HCT116 (cell line): ENCODE measurements at regions not wholly inside any gene's neighbourhood (a gene's known extent, or its start where the extent isn't known, plus 50 kb on each side); places are given as distances from the start of the nearest gene placed in this dataset.

Experiments
- ATAC-seq: fragments of 200-7000 bp; cut with Tn5 transposase; 2 replicates; pipeline ENCODE4 v1.9.1; 2020; ENCODE audit warnings: mild to moderate bottlenecking, moderate library complexity
- BruUV-seq: library from RNA; stranded (reverse); fragments of 400-500 nt; replicated peaks from 2 replicates; lab custom pipeline; 2021; lab: Mats Ljungman, UMichigan
- CTCF ChIA-PET: fragments of 300-600 bp; sonication (Branson Sonifier 250); formaldehyde crosslinking; loops from one replicate; lab custom pipeline; 2021; ENCODE audit warnings: antibody characterized with exemption; lab: Charles Lee
- POLR2A ChIA-PET: fragments of 300-600, 350-600 bp; sonication (Branson Sonifier 250); formaldehyde crosslinking; loops from one replicate; lab custom pipeline; 2021; ENCODE audit warnings: antibody characterized with exemption; lab: Charles Lee
- RAD21 ChIA-PET, 2 experiments: fragments of 300-600 bp; sonication (Branson Sonifier 250); formaldehyde crosslinking; loops; one replicate each; lab custom pipeline; 2023; ENCODE audit warnings: low total read pairs in 2 of 2; ENCODE audit not compliant: uncharacterized antibody in 2 of 2, unreplicated experiment in 2 of 2, low non-redundant PET in 1 of 2; lab: Charles Lee
- DNase-seq: peaks from one replicate; pipeline ENCODE4 v3.0.0-alpha.2; 2010; ENCODE audit warnings: low read depth, low spot score
- H2AFZ ChIP-seq: fragments of 200-600 bp; shearing (Covaris generic), sonication (generic); 2 replicates; pipeline ENCODE4 v1.6.1; 2017; ENCODE audit warnings: low read depth, mixed run types, mixed read lengths, antibody characterized with exemption, low read length; ENCODE audit not compliant: poor library complexity, severe bottlenecking
- H3K27ac ChIP-seq: 2 replicates; pipeline ENCODE4 v1.5.1; 2012; ENCODE audit warnings: low read depth, low read length
- H3K27me3 ChIP-seq: fragments of 200-600 bp; sonication (generic); 2 replicates; pipeline ENCODE4 v1.6.1; 2016; ENCODE audit warnings: mixed run types, low read length, mixed read lengths; ENCODE audit not compliant: insufficient read depth
- H3K36me3 ChIP-seq, 2 experiments: fragments of 200-500 bp in 1 of 2; fragments of 200-600 bp in 1 of 2; sonication (Bioruptor generic) in 1 of 2; sonication (generic) in 1 of 2; 2 replicates each; pipeline versions ENCODE4 v1.5.1 to v1.6.1; 2014 to 2016; ENCODE audit warnings: low read length in 2 of 2, inconsistent platforms in 1 of 2, mixed read lengths in 1 of 2, mixed run types in 1 of 2; ENCODE audit not compliant: insufficient read depth in 2 of 2, control insufficient read depth in 1 of 2
- H3K4me1 ChIP-seq, 2 experiments: fragments of 200-600 bp in 1 of 2; sonication (generic) in 1 of 2; 2 replicates each; pipeline versions ENCODE4 v1.5.1 to v1.6.1; 2012 to 2017; ENCODE audit warnings: low read length in 2 of 2, inconsistent platforms in 1 of 2, mild to moderate bottlenecking in 1 of 2, mixed read lengths in 1 of 2, mixed run types in 1 of 2, moderate library complexity in 1 of 2; ENCODE audit not compliant: insufficient read depth in 2 of 2, control insufficient read depth in 1 of 2
- H3K4me2 ChIP-seq: fragments of 200-600 bp; sonication (generic); 2 replicates; pipeline ENCODE4 v1.6.1; 2017; ENCODE audit warnings: mixed run types, low read length, mixed read lengths
- H3K4me3 ChIP-seq, 2 experiments: fragments of 200-600 bp in 1 of 2; sonication (generic) in 1 of 2; replicated peaks in 1 of 2; 2 replicates each; pipeline ENCODE4 v1.5.1; 2011 to 2016; ENCODE audit warnings: low read length in 2 of 2, control low read depth in 1 of 2, low read depth in 1 of 2, mild to moderate bottlenecking in 1 of 2, mixed read lengths in 1 of 2, mixed run types in 1 of 2
- H3K79me2 ChIP-seq: fragments of 200-600 bp; sonication (generic); 2 replicates; pipeline ENCODE4 v1.6.1; 2017; ENCODE audit warnings: mild to moderate bottlenecking, mixed run types, low read length, moderate library complexity, mixed read lengths; ENCODE audit not compliant: insufficient read depth
- H3K9ac ChIP-seq: fragments of 200-600 bp; sonication (generic); 2 replicates; pipeline ENCODE4 v1.6.1; 2016; ENCODE audit warnings: low read length, mixed read lengths
- H3K9me2 ChIP-seq: fragments of 200-600 bp; sonication (generic), shearing (Covaris generic); 2 replicates; pipeline ENCODE4 v1.6.1; 2017; ENCODE audit warnings: mixed run types, mild to moderate bottlenecking, moderate library complexity; ENCODE audit not compliant: insufficient read depth
- H3K9me3 ChIP-seq, 2 experiments: fragments of 200-500 bp in 1 of 2; fragments of 200-600 bp in 1 of 2; sonication (Bioruptor generic) in 1 of 2; sonication (generic) in 1 of 2; 2 replicates each; pipeline ENCODE4 v1.6.1; 2014 to 2017; ENCODE audit warnings: low read length in 2 of 2, mixed read lengths in 2 of 2, inconsistent platforms in 1 of 2, low read depth in 1 of 2, mild to moderate bottlenecking in 1 of 2, mixed run types in 1 of 2, moderate library complexity in 1 of 2; ENCODE audit not compliant: control insufficient read depth in 1 of 2, insufficient read depth in 1 of 2
- H4K20me1 ChIP-seq: fragments of 200-600 bp; sonication (generic), shearing (Covaris generic); 2 replicates; pipeline ENCODE4 v1.6.1; 2017; ENCODE audit warnings: mixed run types, mild to moderate bottlenecking, moderate library complexity; ENCODE audit not compliant: insufficient read depth
- CBX3 ChIP-seq: IDR thresholded peaks from 2 replicates; pipeline ENCODE4 v1.6.1; 2012; ENCODE audit warnings: low read depth
- EGR1 ChIP-seq: IDR thresholded peaks from 2 replicates; pipeline ENCODE4 v1.6.1; 2012; ENCODE audit warnings: low read depth
- EZH2phosphoT487 ChIP-seq: fragments of 200-600 bp; IDR thresholded peaks from 2 replicates; pipeline ENCODE4 v1.6.1; 2018; ENCODE audit warnings: antibody characterized with exemption, borderline replicate concordance
- FOSL1 ChIP-seq: IDR thresholded peaks from 2 replicates; pipeline ENCODE4 v1.6.1; 2012; ENCODE audit warnings: low read depth
- POLR2AphosphoS5 ChIP-seq: IDR thresholded peaks from 2 replicates; pipeline ENCODE4 v1.6.1; 2011; ENCODE audit warnings: mild to moderate bottlenecking, low read depth, low read length, moderate library complexity
- ZFX ChIP-seq: fragments of 450-650 bp; IDR thresholded peaks from 2 replicates; pipeline ENCODE4 v1.6.1; 2017
- ZNF274 ChIP-seq: fragments of 200-500 bp; sonication (Bioruptor generic); IDR thresholded peaks from 2 replicates; pipeline ENCODE4 v1.6.1; 2014; ENCODE audit warnings: mild to moderate bottlenecking, low read depth, low read length, inconsistent platforms
- intact Hi-C: fragments of 100-400 bp; cut with micrococcal nuclease; formaldehyde crosslinking; loops from 2 replicates; pipeline ENCODE4 v1.10.0; 2022
- TF ChIP-seq, protein P1 (sequence below), 3 experiments: fragments of 200-600 bp in 1 of 3; sonication (generic) in 1 of 3; IDR thresholded peaks in 2 of 3; conservative IDR thresholded peaks in 1 of 3; 2 replicates each; pipeline ENCODE4 v1.5.1; 2012 to 2017; ENCODE audit warnings: low read depth in 2 of 3, low read length in 2 of 3, antibody characterized with exemption in 1 of 3, borderline replicate concordance in 1 of 3, control low read depth in 1 of 3, mild to moderate bottlenecking in 1 of 3, mixed read lengths in 1 of 3, mixed run types in 1 of 3, moderate library complexity in 1 of 3; ENCODE audit not compliant: insufficient read depth in 1 of 3
- TF ChIP-seq, protein P2 (sequence below): IDR thresholded peaks from 2 replicates; pipeline ENCODE4 v1.6.1; 2012

DNA sequence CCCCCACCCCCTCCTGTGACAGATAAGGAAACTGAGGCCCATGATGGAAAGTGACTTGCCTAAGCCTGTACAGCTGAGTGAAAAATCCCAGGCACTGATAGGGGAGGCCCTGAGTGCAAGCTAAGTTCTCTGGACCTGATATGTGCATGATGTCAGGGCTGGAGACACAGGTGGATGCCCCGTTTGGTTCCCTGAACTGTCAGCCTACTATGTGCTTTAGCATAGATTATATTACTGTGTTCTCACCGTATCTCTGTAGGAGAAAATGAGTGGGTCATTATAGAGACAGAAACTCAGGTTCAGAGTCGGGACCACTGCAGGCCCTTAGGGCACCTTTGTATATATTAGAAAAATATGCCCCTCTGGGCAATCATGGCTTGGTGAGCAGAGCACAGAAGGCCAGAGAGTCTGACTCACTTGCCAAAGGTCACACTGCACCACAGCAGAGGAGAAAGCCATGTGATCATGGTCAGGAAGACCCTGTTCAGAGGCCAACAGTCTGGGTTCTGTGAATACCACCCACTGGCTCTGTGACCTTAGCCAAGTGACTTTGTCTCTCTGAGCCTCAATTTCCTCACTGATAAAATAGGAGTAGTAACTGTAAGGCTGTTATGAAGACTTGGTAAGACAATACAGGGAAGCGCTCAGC lies 145.8 kb upstream of the WNT4 start:
- Histone ChIP-seq H3K9ac (no peak overlapping the region), H3K27me3 (no peaks in the 10 kb centered on the region), H3K4me2 (0 out of 2 replicates have a peak overlapping the region, but pooled peaks have one; percentile 7), H2AFZ (no peak overlapping the region), H3K36me3 (no peaks in the 10 kb centered on the region), H3K4me3 (no peak overlapping the region), H3K27ac (no peak overlapping the region), H3K9me2 (no peaks in the 10 kb centered on the region), H3K9me3 (no peaks in the 10 kb centered on the region), H4K20me1 (no peaks in the 10 kb centered on the region), H3K79me2 (no peaks in the 10 kb centered on the region), H3K4me1 (peaks cover 0 to 8% of the 10 kb centered on the region in 2 experiments; a peak in 1 of 4 replicates)
- ChIA-PET POLR2A (no interaction called here), RAD21 (no interaction called here), CTCF (no interaction called here)
- no peak for DNase-seq
- intact Hi-C loops, result no loop called here
- TF ChIP-seq, protein P1, sequence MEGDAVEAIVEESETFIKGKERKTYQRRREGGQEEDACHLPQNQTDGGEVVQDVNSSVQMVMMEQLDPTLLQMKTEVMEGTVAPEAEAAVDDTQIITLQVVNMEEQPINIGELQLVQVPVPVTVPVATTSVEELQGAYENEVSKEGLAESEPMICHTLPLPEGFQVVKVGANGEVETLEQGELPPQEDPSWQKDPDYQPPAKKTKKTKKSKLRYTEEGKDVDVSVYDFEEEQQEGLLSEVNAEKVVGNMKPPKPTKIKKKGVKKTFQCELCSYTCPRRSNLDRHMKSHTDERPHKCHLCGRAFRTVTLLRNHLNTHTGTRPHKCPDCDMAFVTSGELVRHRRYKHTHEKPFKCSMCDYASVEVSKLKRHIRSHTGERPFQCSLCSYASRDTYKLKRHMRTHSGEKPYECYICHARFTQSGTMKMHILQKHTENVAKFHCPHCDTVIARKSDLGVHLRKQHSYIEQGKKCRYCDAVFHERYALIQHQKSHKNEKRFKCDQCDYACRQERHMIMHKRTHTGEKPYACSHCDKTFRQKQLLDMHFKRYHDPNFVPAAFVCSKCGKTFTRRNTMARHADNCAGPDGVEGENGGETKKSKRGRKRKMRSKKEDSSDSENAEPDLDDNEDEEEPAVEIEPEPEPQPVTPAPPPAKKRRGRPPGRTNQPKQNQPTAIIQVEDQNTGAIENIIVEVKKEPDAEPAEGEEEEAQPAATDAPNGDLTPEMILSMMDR (IDR thresholded peaks at IDR 0.05 in 2 of 3, conservative IDR thresholded peaks at IDR 0.05 in 1 of 3; ENCODE audit: borderline replicate concordance in 1 of 3, insufficient read depth in 1 of 3, low read depth in 2 of 3, low read length in 2 of 3), result no peak
- TF ChIP-seq FOSL1 (no peak), EZH2phosphoT487 (no peak), CBX3 (no peak), POLR2AphosphoS5 (no peak), EGR1 (no peak), ZNF274 (no peak), ZFX (no peak)
- TF ChIP-seq, protein P2, sequence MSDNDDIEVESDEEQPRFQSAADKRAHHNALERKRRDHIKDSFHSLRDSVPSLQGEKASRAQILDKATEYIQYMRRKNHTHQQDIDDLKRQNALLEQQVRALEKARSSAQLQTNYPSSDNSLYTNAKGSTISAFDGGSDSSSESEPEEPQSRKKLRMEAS, result no peak
- ATAC-seq, result no peak
- no TSS peak for BruUV-seq
